ENCODE measurements at regions not wholly inside any gene's neighbourhood (a gene's known extent, or its start where the extent isn't known, plus 50 kb on each side); places are given as distances from the start of the nearest gene placed in this dataset.

DNA sequence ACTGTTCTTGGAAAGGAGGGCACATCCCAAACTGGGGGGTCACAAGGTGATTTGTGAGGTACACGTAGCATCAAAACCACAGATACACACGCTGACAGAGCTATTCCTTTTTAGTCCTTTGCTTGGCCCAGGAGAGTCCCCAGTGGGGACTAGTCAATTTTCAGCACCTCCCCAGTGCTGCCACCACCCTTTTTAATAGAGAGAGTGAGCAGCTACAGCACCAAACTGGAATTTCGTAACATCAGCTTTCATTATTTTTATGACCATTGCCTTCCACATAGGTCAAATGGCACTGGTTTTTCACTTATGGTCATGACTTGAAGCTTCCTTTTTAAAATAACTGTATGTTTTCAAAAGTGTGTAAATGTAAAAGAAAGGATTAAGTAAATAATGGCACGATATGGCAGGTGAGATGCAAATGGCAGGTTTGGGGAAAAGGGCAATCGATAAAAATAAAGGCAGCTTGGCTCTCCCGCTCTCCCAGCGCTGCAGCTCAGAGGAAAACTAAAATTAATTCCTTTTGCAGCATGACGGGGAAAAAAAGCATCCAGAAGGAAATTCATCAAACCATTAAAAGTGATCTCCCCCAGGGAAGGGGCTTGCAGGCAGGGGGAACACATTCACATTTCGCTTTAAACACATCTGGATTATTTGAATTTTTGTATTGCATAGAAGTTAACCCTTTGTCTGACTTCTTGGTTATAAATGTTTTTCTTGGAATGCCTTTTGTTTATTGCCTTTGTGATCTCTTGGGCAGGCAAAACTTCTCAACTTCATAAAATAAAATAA, 95.2 kb downstream of the ANKRD60 start:
- intact Hi-C loops (cut with micrococcal nuclease), result no loop called here
- Histone ChIP-seq H4K20me1 (replicated peaks; ENCODE audit: control insufficient read depth, extremely low read depth, insufficient read depth, low read length) (no peaks in the 10 kb centered on the region), H3K36me3 (ENCODE audit: control insufficient read depth in 2 of 2, extremely low read depth in 1 of 2, insufficient read depth in 2 of 2, low read length in 2 of 2) (no peaks in the 10 kb centered on the region), H3K9me1 (replicated peaks; ENCODE audit: control insufficient read depth, extremely low read depth, insufficient read depth, low read length) (no peaks in the 10 kb centered on the region), H3K27me3 (ENCODE audit: control insufficient read depth in 2 of 2, insufficient read depth in 2 of 2, low read length in 2 of 2) (peaks cover 31 to 43% of the 10 kb centered on the region in 2 experiments), H3K27ac (ENCODE audit: insufficient read depth, low read depth, low read length) (no peak overlapping the region), H3K9me3 (replicated peaks; ENCODE audit: control insufficient read depth, insufficient read depth, low read length) (no peaks in the 10 kb centered on the region), H3K4me1 (ENCODE audit: control insufficient read depth, extremely low read depth, insufficient read depth, low read length) (peaks cover 7% of the 10 kb centered on the region), H2AFZ (ENCODE audit: low read depth, low read length) (no peak overlapping the region), H3K79me2 (ENCODE audit: control insufficient read depth, insufficient read depth, low read length) (no peaks in the 10 kb centered on the region), H3K4me2 (ENCODE audit: insufficient read depth, low read length) (no peak overlapping the region), H3K9ac (replicated peaks; ENCODE audit: extremely low read depth, insufficient read depth, low read length) (no peak overlapping the region), H3K4me3 (replicated peaks in 1 of 3; ENCODE audit: insufficient read depth in 1 of 3, low read depth in 1 of 3, low read length in 3 of 3) (no peak overlapping the region)
- TF ChIP-seq POLR2A (IDR thresholded peaks at IDR 0.05; ENCODE audit: low read depth, low read length) (no peak), JUN (IDR thresholded peaks at IDR 0.05; ENCODE audit: borderline replicate concordance, insufficient read depth, insufficient read length, low read depth) (no peak), GATA2 (IDR thresholded peaks at IDR 0.05; ENCODE audit: insufficient read depth, insufficient read length, low read depth, low read length) (no peak), FOS (IDR thresholded peaks at IDR 0.05; ENCODE audit: borderline replicate concordance, insufficient read depth, low read length) (no peak), MYC (IDR thresholded peaks at IDR 0.05; ENCODE audit: low read depth, low read length) (no peak), EZH2 (IDR thresholded peaks at IDR 0.05; ENCODE audit: borderline replicate concordance, low read depth, low read length, severe bottlenecking) (no peak), POLR2AphosphoS5 (IDR thresholded peaks at IDR 0.05; ENCODE audit: insufficient read depth, low read depth, low read length) (no peak)
- TF ChIP-seq, protein P1, sequence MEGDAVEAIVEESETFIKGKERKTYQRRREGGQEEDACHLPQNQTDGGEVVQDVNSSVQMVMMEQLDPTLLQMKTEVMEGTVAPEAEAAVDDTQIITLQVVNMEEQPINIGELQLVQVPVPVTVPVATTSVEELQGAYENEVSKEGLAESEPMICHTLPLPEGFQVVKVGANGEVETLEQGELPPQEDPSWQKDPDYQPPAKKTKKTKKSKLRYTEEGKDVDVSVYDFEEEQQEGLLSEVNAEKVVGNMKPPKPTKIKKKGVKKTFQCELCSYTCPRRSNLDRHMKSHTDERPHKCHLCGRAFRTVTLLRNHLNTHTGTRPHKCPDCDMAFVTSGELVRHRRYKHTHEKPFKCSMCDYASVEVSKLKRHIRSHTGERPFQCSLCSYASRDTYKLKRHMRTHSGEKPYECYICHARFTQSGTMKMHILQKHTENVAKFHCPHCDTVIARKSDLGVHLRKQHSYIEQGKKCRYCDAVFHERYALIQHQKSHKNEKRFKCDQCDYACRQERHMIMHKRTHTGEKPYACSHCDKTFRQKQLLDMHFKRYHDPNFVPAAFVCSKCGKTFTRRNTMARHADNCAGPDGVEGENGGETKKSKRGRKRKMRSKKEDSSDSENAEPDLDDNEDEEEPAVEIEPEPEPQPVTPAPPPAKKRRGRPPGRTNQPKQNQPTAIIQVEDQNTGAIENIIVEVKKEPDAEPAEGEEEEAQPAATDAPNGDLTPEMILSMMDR (IDR thresholded peaks at IDR 0.05; ENCODE audit: extremely low read depth in 1 of 2, insufficient read depth in 1 of 2, low read depth in 1 of 2, low read length in 2 of 2), result no peak
- TF ChIP-seq, protein P2, sequence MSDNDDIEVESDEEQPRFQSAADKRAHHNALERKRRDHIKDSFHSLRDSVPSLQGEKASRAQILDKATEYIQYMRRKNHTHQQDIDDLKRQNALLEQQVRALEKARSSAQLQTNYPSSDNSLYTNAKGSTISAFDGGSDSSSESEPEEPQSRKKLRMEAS (IDR thresholded peaks at IDR 0.05; ENCODE audit: insufficient read depth, insufficient read length), result no peak
- no TSS peak for BruUV-seq (replicated peaks)
- FAIRE-seq, result no peak
- dilution Hi-C loops (cut with MboI; ENCODE audit: extremely low pct_ligation_motif_present, low sequenced_read_pairs), result no loop called here
- DNase-seq (ENCODE audit: low read depth, low spot score), result no peak
- ChIA-PET POLR2A (no interaction called here), CTCF (interaction anchor here (0.9 to 2.2 kb wide), 4 partner anchors 14 to 511 kb away, joined by 3 to 6 read pairs (median 4); no protein-coding TSS in a partner anchor)
